Transverse colon (tissue), 4 donors: ENCODE measurements at regions not wholly inside any gene's neighbourhood (a gene's known extent, or its start where the extent isn't known, plus 50 kb on each side); places are given as distances from the start of the nearest gene placed in this dataset.
"Not testable (repeated sequence)": the region's sequence is repeated elsewhere in the genome, so short reads cannot be mapped to it uniquely, and the experiment has no call there.

Source experiments
- DNase-seq: peaks from one replicate; pipeline ENCODE4 v3.0.0-alpha.2; 2019
- H3K27ac ChIP-seq, 4 donors: fragments of 200-600 bp; sonication (generic); 2 replicates each; pipeline ENCODE4 v1.5.1; 2016 to 2018; ENCODE audit warnings: inconsistent platforms in 4 of 4
- H3K27me3 ChIP-seq: fragments of 200-600 bp; sonication (generic); 2 replicates; pipeline ENCODE4 v1.5.1; 2017; ENCODE audit warnings: inconsistent platforms
- H3K36me3 ChIP-seq, 4 donors: fragments of 200-600 bp; sonication (generic); 2 replicates each; pipeline ENCODE4 v1.5.1; 2017 to 2019; ENCODE audit warnings: inconsistent platforms in 4 of 4
- H3K4me1 ChIP-seq, 4 donors: fragments of 200-600 bp; sonication (generic); 2 replicates each; pipeline ENCODE4 v1.5.1; 2017 to 2020; ENCODE audit warnings: inconsistent platforms in 4 of 4
- H3K4me3 ChIP-seq, 4 donors: fragments of 200-600 bp; sonication (generic); 1 replicate in 1 of 4; 2 replicates in 3 of 4; pipeline versions ENCODE4 v1.5.1 to v1.6.1; 2017 to 2019; ENCODE audit warnings: inconsistent platforms in 4 of 4
- H3K9me3 ChIP-seq, 2 donors: fragments of 200-600 bp; sonication (generic); 2 replicates each; pipeline ENCODE4 v1.5.1; 2017 to 2019; ENCODE audit warnings: inconsistent platforms in 2 of 2
- EP300 ChIP-seq: sonication (generic); formaldehyde crosslinking; IDR thresholded peaks from one replicate; pipeline ENCODE4 v1.6.1; 2017; ENCODE audit warnings: antibody characterized with exemption, low read depth
- POLR2A ChIP-seq: fragments of 450-650 bp; IDR thresholded peaks from one replicate; pipeline ENCODE4 v1.6.1; 2016; ENCODE audit warnings: antibody characterized with exemption, mild to moderate bottlenecking, moderate library complexity
- POLR2AphosphoS5 ChIP-seq, 3 donors: sonication (generic); formaldehyde crosslinking; IDR thresholded peaks; one replicate each; pipeline ENCODE4 v1.6.1; 2016; ENCODE audit warnings: antibody characterized with exemption in 3 of 3
- WGBS, 2 donors: methylation state at CpG; one replicate each; pipeline ENCODE4 v1.1.5; 2018; ENCODE audit warnings: low coverage in 1 of 2; 5-methylcytosine and 5-hydroxymethylcytosine counted together
- in situ Hi-C, 4 donors: fragments of 200-750 bp; cut with MboI; loops; one replicate each; pipeline versions ENCODE4 v1.15.0 to v1.15.1; 2017; ENCODE audit warnings: low sequenced_read_pairs in 3 of 4, low pct_ligation_motif_present in 1 of 4, low pct_unique_long_range_greater_than_20kb in 1 of 4
- intact Hi-C: fragments of 100-400 bp; cut with DNase I; formaldehyde crosslinking; loops from one replicate; pipeline ENCODE4 v1.15.1; 2023; ENCODE audit warnings: low total_unique reads
- TF ChIP-seq, protein P1 (sequence below), 5 experiments: fragments of 200-600 bp in 3 of 5; fragments of 450-650 bp in 2 of 5; sonication (generic) in 3 of 5; IDR thresholded peaks; 1 replicate in 2 of 5; 2 replicates in 3 of 5; pipeline ENCODE4 v1.5.1; 2016 to 2017; ENCODE audit warnings: antibody characterized with exemption in 5 of 5, inconsistent platforms in 3 of 5, mild to moderate bottlenecking in 2 of 5, moderate library complexity in 1 of 5

DNA sequence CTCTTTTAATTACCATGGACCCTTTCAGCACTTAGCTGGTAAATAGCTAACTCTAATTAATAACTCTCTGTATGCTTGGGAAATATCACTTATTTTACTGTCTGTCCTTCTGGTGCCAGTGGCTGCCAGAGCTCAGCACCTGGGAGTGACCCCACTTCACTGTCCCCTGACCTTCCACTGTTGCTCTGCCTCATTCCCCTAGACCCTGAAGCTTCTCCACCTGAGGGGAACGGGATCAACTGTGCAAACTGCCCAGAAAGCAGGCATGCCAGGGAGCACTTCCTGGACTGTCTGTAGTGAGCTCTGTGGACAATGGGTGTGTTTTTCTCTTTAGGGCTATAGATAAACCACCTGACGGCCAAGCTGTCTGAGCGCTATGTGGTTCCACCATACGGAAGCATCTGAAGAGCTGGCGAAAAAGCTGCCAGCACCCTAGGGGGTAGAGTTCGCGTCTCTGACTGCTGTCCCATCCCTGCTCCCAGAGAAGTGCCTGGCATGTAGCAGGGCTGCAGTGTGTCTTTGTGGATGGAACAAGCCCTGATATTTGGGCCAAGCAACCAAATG is 106.3 kb upstream of the FOXA2 start:
- Histone ChIP-seq H3K4me3 (no peak overlapping the region), H3K27ac (no peak overlapping the region), H3K27me3 (no peaks in the 10 kb centered on the region), H3K36me3 (no peaks in the 10 kb centered on the region), H3K9me3 (no peaks in the 10 kb centered on the region), H3K4me1 (peaks cover 3 to 5% (median 4%) of the 10 kb centered on the region in 4 donors)
- 47% methylated on average over 7 of the region's 7 CpGs; no CpG with 5 or more reads in 1 of the 2 donors for WGBS, 2 donors
- no peak for DNase-seq
- no peak for TF ChIP-seq POLR2A
- TF ChIP-seq, protein P1, sequence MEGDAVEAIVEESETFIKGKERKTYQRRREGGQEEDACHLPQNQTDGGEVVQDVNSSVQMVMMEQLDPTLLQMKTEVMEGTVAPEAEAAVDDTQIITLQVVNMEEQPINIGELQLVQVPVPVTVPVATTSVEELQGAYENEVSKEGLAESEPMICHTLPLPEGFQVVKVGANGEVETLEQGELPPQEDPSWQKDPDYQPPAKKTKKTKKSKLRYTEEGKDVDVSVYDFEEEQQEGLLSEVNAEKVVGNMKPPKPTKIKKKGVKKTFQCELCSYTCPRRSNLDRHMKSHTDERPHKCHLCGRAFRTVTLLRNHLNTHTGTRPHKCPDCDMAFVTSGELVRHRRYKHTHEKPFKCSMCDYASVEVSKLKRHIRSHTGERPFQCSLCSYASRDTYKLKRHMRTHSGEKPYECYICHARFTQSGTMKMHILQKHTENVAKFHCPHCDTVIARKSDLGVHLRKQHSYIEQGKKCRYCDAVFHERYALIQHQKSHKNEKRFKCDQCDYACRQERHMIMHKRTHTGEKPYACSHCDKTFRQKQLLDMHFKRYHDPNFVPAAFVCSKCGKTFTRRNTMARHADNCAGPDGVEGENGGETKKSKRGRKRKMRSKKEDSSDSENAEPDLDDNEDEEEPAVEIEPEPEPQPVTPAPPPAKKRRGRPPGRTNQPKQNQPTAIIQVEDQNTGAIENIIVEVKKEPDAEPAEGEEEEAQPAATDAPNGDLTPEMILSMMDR (IDR thresholded peaks at IDR 0.05), result no peak
- no peak for TF ChIP-seq EP300
- no peak for TF ChIP-seq POLR2AphosphoS5 (IDR thresholded peaks at IDR 0.05)
- intact Hi-C loops, result loop anchor here (10.0 kb wide), 1 partner anchor 554 kb away; no protein-coding TSS in a partner anchor
- in situ Hi-C loops, result loop anchor here in 3 of 4 donors (5.0 to 25.0 kb wide), 5 partner anchors 547 to 922 kb away; partner anchors contain the start of gene CST9 (in 1 of the 3)

DNA sequence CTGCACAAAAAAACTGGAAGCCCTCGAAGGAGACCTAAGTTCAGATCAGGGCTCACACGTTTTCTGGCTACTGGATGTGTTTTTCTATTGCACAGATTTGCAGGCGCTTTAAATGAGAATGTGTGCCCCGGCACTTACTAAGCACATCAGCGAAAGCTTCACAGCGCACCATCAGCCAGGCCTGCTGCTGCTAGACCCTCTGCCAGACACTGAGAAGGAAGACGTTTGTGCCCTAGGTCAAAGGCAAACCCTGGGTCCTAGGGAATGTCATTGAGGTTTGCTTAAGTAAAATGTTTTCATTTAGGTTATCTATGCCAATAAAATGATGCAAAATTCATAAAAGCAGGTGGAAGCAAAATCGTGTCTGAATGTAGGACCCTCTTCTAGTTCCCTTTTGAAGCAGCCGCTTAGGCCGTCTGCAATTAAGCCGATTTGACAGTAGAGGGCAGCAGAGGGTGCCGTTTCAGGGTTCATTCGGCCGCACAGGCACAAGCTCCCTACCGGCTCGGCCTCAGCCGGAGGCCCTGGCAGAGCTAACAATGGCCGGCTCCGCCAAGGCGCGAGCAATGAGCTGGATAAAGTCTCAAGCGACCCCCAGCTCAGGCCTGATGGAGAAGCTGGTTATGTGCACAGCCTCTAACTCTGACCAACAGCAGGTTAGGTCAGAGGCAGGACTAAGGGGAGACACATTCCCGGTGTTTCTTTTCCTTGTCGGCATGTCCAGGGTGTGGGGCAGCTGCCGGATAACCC is 107.2 kb upstream of the FOXA2 start:
- Histone ChIP-seq H3K4me1 (peaks cover 3 to 5% (median 4%) of the 10 kb centered on the region in 4 donors), H3K27me3 (no peaks in the 10 kb centered on the region), H3K9me3 (no peaks in the 10 kb centered on the region), H3K27ac (no peak overlapping the region), H3K4me3 (no peak overlapping the region), H3K36me3 (no peaks in the 10 kb centered on the region)
- 32 to 70% methylated on average over 4 to 25 of the region's 25 CpGs for WGBS, 2 donors
- intact Hi-C loops, result loop anchor here (10.0 kb wide), 1 partner anchor 553 kb away; no protein-coding TSS in a partner anchor
- in situ Hi-C loops, result loop anchor here in 3 of 4 donors (5.0 to 25.0 kb wide), 5 partner anchors 546 to 921 kb away; partner anchors contain the start of gene CST9 (in 1 of the 3)
- no peak for TF ChIP-seq EP300
- TF ChIP-seq, protein P1 (IDR thresholded peaks at IDR 0.05), result peak; percentile 87 to 89 (median 88)
- DNase-seq, result peak; percentile 73

DNA sequence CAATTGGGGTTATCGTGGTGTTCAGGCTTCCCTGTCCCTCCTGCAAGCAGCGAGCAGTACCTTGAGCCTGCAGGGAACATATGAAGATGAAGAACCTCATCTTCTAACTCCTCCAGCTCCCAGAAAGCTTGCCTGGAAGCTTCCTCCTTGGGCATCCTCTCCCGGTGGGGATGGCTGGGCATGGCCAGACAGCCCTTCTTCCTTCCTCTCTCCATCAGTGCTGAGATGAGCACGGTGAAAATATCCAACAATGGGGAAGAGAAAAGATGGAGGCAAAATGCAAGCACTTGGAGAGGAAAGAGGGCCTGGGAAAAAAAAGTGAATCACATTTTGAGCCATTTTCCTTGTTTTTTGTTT is 107.7 kb upstream of the FOXA2 start:
- 49% methylated on average over 4 of the region's 4 CpGs; no CpG with 5 or more reads in 1 of the 2 donors for WGBS, 2 donors
- in situ Hi-C loops, result loop anchor here in 3 of 4 donors (5.0 to 25.0 kb wide), 5 partner anchors 545 to 920 kb away; partner anchors contain the start of gene CST9 (in 1 of the 3)

DNA sequence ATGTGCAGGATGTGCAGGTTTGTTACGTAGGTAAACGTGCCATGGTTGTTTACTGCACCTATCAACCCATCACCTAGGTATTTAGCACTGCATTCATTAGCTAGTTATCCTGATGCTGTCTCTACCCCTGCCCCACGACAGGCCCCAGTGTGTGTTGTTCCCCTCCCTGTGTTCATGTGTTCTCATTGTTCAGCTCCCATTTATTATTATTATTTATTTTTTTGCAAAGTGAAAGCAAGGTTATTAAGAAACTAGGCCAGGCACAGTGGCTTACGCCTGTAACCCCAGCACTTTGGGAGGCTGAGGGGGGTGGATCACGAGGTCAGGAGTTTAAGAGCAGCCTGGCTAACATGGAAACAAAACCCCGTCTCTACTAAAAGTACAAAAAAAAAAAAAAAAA is 108.2 kb upstream of the FOXA2 start:
- H3K27ac ChIP-seq, H3K9me3 ChIP-seq, H3K4me1 ChIP-seq, H3K4me3 ChIP-seq, H3K36me3 ChIP-seq, H3K27me3 ChIP-seq, DNase-seq: not testable (repeated sequence)
- in situ Hi-C loops (loop anchor here in 3 of 4 donors (5.0 to 25.0 kb wide), 5 partner anchors 545 to 920 kb away; partner anchors contain the start of gene CST9 (in 1 of the 3)), intact Hi-C loops (loop anchor here (10.0 kb wide), 1 partner anchor 552 kb away; no protein-coding TSS in a partner anchor)
- 75 to 82% methylated on average over 6 of the region's 6 CpGs for WGBS, 2 donors

More for the DNA sequence above, 107.7 kb upstream of the FOXA2 start:
- Histone ChIP-seq H3K4me1 (peaks cover 3 to 5% (median 4%) of the 10 kb centered on the region in 4 donors), H3K36me3 (no peaks in the 10 kb centered on the region), H3K27me3 (no peaks in the 10 kb centered on the region), H3K27ac (no peak overlapping the region), H3K4me3 (no peak overlapping the region), H3K9me3 (no peaks in the 10 kb centered on the region)
- intact Hi-C loops, result loop anchor here (10.0 kb wide), 1 partner anchor 553 kb away; no protein-coding TSS in a partner anchor
- DNase-seq, result no peak
- TF ChIP-seq, protein P1 (IDR thresholded peaks at IDR 0.05), result no peak
- no peak for TF ChIP-seq POLR2AphosphoS5 (IDR thresholded peaks at IDR 0.05)
- TF ChIP-seq POLR2A, result no peak
- no peak for TF ChIP-seq EP300
